DMS79 (cell line): ENCODE measurements at regions not wholly inside any gene's neighbourhood (a gene's known extent, or its start where the extent isn't known, plus 50 kb on each side); places are given as distances from the start of the nearest gene placed in this dataset.

Experiments
- DNase-seq: peaks from one replicate; lab custom pipeline; 2025; lab: John Stamatoyannopoulos, UW

DNA sequence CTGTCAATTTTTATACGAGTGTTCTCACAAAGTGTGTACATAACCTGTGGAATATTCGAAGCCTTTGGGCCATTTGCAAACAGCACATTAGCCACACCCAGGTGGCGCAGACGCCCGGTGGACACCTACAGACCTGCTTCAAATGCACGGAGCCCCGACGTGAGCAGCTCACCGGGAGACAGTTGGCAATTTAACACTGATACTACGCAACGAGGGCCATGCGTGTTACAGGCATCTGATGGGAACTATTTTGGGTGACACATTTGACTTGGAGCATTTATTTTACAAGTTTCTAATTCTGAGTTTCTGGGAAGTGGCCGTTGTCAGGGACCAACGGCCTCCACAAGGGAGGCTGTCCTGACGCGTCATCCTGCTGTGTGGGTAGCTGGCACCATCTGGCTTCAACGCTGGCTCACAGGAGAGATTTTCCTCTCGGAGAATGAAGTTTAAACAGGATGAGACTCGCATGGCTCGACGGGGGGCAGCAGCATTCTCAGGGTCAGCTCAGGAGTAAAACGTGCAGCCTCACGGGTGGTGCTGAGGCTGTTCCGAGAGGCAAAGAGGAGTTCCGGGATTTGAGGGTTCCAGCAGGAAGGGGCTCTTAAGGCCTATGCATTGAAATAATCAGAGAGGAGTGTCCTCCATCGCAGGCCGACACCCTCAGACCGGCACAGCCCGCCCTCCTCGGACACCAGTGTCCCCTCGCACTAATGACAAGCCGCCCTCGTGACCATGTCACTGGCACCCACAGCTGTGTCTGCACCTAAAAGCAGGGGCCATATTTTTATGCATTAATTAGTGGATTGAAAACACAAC, 207.4 kb downstream of the DLL1 start:
- no peak for DNase-seq

GRCh38 chr6:170082531-170083187, 208.2 kb downstream of the DLL1 start:
- DNase-seq: no peak

DNA sequence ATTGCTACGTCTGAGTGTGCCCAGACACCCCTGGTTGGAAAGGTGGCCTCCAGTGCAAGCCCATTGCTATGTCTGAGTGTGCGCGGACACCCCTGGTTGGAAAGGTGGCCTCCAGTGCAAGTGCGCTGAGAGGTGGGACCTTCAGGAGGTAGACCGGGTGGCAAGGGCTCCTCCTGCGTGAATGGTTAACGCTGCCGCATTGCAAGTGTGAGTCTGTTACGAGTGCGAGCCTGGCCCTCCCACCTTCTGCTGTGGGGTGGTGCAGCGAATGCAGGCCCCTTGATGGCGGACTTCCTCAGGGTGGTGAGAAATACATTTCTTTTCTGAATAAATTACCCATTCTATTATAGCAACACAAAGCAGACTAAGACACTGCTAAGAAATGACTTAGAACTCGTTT, 208.8 kb downstream of the DLL1 start:
- no peak for DNase-seq

GRCh38 chr6:170081556-170081955, 209.3 kb downstream of the DLL1 start:
- DNase-seq: no peak

DNA sequence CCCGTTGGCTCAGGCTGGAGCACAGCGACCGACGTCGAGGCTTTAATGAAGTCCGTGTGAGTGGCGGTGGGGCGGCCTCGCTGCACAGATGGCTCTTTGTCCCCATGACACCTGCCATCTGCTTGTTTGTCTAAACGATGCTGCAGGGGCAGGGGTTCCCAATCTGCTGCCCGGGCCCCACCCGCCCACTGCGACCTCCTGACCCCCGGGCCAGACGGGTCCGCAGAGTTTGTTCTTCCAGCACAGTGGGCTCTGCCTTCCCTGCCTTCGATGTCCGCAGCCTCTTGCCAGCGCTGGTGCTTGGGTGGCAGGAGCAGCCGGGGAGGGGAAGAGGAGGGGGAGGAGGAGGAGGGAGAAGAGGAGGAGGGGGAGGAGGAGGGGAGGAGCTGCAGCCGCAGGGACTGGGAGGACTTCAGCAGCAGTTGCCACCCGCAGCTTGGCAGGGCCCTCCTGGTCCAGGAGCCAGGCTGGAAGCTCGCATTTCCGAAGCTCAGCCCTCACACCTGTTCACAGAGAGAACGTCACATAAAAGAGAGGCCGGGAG, 210.0 kb downstream of the DLL1 start:
- DNase-seq: no peak

DNA sequence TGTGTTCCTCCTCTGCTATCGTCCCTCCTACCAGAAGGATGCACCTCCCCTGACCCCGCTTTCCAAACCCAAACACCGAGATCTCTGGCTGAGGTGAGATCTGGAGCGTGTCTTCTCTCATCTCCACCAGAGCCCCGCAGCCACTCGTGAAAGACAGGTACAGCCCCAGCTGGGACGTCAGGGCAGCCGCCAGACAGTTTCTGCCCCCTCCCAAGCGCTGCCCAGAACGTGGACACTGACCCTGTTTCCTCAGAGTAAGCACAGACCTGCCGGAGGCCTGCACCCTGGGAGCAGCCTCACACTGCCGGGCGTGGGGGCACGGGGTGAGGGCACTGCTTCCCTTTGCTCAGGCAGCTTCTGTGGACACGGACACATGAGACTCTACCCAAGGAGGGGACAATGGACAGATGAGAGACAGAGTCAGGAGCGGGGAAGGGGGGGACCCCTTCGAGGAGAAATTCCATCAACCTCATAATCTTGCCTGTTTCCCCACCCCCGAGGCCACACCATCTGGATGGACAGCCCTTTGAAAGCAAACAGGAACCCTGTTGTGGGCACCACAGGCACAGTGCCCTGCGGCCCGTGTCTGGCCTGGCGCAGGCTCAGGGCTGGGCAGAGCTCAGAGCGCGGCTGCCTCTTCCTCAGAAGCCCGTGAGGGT, 210.6 kb downstream of the DLL1 start:
- DNase-seq: no peak

GRCh38 chr6:170076466-170077165, 214.3 kb downstream of the DLL1 start:
- no peak for DNase-seq

DNA sequence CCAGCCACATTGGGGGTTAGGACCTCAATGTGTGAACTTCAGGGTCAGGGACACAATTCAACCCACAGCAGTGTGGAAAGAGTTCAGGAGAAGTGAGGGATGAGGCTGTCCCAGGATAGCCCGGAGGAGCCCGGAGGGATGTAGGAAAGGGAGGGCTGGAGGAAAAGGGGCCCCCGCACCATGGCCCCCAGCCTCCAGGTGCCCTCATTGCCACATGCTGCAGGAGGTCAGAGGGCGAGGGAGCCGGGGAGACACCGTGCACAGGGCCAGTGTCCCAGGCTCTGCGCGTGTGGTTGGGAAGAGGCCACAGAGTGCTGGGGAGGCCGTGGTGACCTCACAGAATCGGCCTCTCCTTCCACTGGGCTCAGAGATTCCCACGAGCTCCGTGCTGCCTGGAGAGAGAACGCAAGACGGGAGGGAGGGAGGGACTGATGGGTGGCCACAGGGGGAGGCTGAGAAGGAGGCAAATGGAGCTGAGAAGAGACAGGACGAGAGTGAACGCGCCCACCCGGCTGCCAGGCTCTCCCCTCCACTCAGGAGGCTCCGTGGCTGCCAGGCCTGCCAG, 215.1 kb downstream of the DLL1 start:
- DNase-seq: peak; percentile 29

GRCh38 chr6:170074907-170075306, 216.0 kb downstream of the DLL1 start:
- no peak for DNase-seq

DNA sequence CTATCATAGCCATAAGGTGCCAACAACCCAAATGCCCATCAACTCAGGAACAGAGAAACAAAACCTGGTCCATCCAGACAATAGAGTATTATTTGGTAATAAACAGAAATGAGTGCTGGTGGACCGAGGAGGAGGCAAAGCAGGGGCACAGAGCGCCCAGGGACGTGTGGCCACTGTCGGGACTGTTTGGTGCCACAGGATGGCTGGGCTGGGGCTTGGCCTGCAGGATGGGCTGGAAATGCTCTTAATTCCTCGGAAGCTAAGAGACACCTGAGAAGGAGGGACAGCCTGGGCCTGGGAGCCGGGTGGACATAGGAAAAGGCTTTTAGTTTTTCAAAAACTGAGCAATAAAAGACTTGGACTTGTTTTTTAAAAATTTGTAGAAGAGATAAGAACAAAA, 216.4 kb downstream of the DLL1 start:
- DNase-seq: no peak

- DNase-seq: no peak
Observed at GRCh38 chr6:170073846-170074245, 217.0 kb downstream of the DLL1 start.

- DNase-seq: no peak
Observed at GRCh38 chr6:170072246-170072645, 218.6 kb downstream of the DLL1 start.

GRCh38 chr6:170069611-170070010, 221.3 kb downstream of the DLL1 start:
- no peak for DNase-seq

- no peak for DNase-seq
Observed at GRCh38 chr6:170068496-170068895, 222.4 kb downstream of the DLL1 start.

DNA sequence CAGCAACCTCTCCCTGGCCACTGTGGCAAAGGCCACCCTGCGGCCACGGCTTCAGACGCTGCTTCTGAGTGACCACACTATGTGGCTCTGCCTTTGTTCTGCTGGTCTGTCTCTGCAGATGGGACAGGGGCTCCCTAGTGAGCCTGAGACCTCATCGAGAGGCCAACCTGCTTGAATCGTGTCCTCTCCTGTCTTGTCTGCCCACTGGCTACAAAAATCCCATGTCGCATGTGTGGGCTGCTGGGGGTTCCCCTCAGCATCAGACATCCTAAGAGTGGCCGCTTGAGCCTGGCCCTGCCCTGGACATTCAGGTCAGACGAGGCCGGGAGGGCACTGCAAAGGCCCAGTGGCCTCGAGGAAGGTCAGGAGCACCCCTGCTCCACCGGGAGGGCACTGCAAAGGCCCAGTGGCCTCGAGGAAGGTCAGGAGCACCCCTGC, 222.9 kb downstream of the DLL1 start:
- DNase-seq: no peak

- DNase-seq: no peak
Observed at GRCh38 chr6:170067181-170067641, 223.7 kb downstream of the DLL1 start.

DNA sequence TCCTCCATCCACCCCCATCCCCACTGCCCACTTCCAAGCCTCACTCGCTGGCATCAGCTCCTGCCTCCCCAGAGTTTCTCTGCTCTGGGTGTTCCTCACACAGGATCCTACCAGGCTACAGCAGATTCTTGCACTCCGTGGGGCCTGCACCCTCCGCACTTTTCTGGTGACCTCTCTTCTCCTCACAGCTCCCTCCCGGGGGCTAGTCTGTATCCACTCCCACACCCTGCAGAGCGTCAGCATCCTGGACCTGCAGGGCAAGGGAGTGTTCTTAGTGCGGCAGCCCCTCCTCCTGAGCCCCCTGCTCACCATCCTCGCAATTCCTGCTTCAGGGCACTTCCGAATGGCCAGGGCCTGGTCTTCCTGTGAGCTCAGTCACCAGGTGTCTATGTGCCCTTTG, 224.2 kb downstream of the DLL1 start:
- DNase-seq: no peak

- DNase-seq: no peak
Observed at GRCh38 chr6:170063851-170064602, 226.9 kb downstream of the DLL1 start.

DNA sequence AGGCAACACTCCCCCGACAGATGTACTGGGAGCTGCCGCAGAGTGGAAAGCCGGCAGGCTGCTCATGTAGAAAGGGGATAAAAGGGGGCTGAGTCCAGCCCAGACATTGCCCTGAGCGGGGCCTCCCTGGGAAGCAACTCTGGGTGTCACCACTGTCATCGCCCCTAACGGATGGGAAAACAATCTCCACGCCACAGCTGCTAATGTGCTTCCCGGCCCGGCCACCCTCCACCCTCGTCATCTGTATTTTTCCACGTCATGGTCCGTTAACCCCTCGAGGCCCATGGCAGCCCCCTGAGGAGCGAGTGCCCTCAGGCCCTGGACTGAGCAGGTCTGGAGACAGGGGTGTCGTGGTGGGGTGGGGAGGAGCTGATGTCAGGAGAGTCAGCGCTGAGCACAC, 227.4 kb downstream of the DLL1 start:
- DNase-seq: no peak

DNA sequence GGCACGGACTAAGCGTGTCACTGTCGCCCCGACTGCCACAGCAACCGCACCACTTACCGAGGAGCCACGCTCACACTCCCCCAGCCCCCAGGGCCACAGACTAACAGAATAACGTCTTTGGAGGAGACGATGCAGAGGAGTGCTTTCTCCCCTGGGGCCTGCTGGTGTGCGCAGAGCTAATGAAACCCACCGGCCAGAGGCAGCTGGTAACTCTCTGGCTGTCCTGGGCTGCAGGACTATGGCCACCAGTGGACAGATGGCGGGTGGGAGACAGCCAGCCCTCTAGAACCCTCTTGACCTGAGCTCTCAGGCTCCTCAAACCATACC, 228.0 kb downstream of the DLL1 start:
- DNase-seq: no peak
